ENCODE measurements at regions not wholly inside any gene's neighbourhood (a gene's known extent, or its start where the extent isn't known, plus 50 kb on each side); places are given as distances from the start of the nearest gene placed in this dataset.

DNA sequence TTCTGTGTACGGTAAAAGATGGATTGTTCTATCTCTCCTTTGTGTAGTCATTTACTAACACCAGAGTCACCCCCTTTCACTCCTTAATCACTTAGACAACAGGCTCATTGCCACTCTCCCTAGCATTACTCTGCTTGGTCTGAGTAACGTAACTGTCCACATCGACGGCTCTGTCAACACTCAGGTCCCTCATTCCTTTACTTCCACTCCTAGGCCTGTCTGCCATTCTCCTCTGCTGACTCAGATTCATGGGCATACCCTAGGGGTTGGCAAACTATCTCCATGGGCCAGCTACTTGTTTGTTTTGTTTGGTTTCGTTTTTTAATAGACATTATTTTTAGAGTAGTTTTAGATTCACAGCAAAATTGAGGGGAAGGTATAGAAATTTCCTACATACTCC, 243.9 kb downstream of the NR4A2 start:
- no peak for DNase-seq

DNA sequence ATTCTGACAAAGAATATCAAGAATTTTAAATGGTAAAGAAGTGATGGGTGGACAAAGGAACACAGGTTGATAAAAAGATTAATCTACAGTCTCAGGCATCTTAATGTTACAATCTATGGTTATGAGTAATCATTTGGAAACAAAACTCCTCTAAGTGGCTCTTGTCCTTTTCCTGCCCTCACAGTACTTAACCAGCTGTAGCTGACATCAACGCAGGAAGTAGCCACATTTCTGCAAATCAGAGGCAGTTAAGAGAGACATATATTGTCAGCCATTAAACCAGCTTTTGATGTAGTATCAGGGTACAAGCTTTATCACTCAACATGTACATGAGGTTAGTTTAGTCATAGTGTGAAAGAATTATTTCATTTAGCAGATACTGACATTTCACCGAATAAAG, 244.6 kb downstream of the NR4A2 start:
- no peak for DNase-seq

DNA sequence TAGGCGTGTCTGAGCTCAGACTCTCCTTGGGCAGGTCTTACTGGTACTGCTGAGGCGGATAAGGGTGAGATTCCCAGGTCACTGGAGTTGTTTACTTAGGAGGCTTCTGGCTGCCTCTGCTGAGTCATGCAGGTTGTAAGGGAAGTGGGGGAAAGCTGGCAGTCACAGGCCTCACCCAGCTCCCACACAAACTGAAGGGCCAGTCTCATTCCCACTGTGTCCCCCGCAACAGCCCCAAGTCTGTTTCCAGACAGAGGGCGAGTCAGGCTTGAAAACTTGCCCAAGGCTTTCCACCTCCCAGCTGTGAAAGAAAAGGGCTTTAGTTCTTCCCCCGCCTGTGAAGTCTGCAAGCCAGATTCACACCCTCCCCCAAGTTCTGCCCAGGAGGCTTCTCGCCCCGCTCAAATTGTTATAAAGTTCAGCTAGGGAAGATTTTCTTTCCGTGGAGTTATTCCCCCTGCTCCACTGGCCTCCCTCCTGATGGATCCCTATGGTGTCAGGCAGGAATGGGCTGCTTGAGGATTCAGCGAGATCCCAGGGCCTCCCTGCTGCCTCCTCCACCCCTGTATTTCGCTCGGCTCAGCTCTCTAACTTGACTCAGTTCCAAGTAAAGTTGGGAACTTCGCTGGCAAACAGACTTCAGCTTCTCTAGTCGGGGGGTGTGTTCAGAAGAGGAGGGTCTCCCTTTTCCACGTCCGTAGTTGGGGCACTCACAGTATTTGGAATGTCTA, 248.6 kb downstream of the NR4A2 start:
- peak in 6 of 58 donors; percentile 1 to 9 (median 2) for DNase-seq

DNA sequence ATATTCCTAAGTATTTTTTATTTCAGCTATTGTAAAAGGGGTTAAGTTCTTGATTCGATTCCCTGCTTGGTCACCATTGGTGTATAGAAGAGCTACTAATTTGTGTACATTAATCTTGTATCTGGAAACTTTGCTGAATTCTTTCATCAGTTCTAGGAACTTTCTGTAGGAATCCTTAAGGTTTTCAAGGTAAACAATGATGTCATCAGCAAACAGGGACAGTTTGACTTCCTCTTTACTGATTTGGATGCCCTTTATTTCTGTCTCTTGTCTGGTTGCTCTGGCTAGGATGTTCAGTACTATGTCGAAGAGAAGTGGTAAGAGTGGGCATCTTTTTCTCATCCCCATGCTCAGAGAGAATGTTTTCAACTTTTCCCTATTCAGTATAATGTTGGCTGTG, 252.7 kb downstream of the NR4A2 start:
- DNase-seq: no peak

DNA sequence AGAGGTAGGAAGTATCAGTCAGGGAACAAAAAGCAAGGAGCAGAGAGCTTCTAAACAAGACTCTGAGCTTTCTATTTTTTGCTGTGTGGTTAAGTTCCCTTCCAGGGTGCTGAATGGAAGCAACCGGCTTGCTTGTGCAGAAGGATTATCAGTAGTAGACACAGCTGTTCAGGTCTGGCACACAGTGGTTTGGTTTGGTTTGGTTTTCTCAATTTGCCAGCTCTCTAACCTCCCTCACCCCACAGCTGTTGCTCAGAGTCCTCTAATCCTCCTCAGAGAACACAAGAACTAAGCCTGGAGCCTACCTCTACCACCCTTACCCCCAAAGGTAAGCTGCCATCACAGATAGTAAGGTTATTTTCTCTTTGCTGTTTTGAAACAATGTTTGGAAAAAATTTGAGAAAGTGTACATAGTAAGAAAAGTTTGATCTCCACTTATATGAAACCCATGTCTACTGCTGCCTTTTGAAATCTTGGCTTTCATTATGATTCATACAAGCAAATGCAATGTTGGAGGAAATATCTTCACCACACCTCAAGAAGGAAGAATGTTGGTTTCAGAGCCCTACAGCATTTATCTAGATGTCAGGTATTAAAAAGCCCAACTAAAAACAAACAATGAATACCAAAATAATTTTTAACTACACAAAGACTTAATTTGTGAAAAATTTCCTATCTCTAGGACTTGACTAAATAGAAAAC, 255.3 kb downstream of the NR4A2 start:
- DNase-seq: no peak

DNA sequence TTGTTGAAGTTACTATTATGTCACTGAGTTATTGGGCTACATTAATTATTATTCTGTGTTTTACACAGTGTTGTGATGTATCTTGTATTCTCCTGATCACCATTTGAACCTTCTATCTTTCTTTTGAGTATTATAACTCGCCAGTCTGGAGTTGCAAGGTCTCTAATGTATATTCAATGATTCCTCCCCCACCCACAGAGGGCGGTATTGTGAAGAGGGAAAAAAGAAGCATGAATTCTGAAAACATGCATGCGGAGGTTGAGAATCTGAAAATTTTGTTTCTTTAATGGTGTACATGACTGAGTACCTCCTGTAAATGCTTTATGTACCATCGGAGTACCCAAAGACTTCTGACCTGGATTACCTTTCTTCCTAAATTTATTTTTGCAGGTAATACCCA, 266.6 kb downstream of the NR4A2 start:
- DNase-seq: no peak

DNA sequence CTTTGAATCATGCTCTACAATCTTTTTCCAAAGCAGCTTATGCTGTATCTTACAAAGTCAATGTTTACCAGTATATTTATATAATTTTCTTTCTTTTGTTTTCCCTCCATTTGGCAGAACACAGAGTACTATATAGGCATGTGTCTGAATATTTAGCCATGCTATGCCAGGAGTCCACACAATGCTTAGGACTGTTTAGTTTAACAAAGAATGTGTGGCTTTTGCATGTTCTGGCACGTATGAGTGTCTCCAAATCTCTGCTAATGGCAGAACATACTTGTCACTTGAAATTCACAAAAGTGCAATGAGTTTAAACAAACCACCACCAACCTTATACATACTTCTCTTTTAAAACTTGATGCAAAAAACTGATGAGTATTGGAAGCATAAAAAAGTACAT, 268.0 kb downstream of the NR4A2 start:
- no peak for DNase-seq

DNA sequence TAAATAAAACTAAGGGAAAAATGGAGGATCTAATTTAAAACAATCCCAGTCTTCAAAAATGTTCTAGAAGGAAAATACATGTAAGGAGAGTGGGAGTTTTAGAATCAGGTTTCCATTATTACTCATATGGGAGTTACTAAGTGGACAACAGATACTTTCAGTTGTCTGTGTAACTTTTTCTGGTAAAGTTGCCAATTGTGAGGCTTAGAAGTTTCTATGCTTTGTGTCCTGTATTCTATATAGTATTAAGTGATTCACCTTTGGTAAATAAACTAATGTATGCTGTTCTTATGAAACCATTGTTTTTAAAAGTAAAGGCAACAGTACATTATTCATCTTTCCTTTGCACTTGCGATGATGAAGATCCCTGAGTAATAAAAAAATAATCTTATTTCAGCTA, 274.9 kb downstream of the NR4A2 start:
- DNase-seq: no peak

DNA sequence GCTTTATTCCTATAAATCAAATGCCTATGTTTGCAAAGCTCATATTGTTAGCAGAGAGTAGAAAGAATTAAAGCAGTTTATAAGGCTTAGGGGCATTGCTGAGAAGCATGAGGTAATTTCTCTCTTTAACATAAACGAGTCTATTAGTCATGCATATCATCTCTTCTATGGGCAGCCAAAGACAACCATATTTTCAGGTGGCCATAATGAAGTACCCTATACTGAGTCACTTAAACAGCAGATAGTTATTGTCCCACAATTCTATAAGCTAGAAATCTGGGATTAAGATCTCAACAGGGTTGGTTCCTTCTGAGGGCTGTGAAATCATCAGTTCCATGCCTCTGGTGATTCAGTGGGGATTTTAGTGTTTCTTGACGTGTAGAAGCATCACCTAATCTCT, 277.5 kb downstream of the NR4A2 start:
- DNase-seq: no peak

DNA sequence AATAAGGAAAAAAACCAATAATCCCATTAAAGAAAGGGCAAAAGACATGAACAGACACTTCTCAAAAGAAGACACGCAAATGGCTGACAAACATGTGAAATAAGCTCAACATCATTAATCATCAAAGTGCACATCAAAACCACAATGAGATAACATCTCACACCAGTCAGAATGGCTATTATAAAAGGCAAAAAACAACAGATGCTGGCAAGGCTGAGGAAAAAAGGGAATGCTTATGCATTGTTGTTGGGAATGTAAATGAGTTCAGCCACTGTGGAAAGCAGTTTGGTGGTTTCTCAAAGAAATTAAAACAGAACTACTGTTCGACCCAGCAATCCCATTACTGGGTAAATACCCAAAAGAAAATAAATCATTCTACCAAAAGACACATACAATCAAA, 285.6 kb downstream of the NR4A2 start:
- DNase-seq: no peak

DNA sequence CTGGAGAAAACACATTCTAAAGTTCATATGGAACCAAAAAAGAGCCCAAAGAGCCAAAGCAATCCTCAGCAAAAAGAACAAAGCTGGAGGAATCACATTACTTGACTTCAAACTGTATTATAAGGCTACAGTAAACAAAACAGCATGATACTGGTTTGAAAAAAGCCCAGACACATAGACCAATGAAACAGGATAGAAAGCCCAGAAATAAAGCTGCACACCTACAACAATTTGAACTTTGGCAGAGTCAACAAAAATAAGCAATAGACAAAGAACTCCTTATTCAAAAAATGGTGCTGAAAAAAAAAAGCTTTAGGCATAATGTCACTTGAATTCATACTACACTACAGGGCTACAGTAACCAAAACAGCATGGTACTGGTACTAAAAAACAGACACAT, 289.6 kb downstream of the NR4A2 start:
- DNase-seq: no peak

DNA sequence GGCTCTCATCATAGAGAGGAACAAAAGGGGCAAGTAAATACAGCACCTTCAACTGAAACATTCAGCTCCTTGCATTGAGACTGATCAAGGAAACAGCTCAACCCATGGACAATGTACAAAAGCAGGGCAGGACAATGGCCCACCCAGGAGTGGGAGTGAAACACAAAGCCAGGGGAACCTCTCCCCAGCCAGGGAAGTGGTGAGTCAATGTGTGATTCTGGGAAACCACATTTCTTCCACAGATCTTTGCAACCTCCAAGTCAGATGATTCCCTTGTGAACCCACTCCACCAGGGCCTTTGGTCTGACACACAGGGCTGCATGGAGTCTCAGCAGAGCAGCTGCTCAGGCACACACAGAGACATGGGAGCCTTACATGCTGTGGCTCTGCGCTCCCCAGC, 294.5 kb downstream of the NR4A2 start:
- no peak for DNase-seq

DNA sequence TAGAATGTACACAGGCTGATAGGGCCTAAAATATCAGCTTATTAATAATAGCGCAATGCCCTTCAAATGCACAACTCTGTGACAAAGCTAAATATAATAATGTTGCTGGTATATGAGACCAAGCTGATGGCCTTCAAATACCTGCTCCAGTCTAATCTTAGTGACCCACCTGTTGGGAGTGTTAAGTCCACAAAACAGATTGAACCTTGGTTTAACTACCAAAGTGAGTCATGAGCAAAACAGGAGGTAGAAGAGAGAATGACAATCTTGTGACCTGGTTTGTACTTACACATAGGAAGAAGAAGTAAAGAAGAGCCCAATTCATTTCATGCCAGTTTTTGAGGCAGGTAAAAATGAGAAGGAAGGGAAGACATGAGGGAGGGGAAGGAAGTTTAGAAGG, 295.0 kb downstream of the NR4A2 start:
- DNase-seq: no peak

DNA sequence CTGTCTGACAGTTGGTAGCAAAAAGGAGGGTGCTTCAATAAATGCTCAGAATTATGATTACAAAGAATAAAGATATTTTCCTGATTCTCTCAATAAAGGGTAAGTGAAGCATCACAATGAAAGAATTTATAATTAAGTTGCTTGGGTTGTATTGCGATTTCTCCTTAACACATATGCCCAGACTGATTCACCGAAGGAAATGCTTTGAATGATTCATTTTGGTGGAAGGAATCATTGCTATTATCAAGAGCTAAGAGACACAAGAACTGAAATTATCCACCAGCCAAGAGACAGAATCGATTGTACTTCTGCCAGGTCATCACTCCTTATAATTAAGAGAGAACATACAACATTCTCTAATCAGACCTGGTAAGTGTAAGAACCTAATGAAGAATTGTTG, 301.4 kb downstream of the NR4A2 start:
- no peak for DNase-seq

DNA sequence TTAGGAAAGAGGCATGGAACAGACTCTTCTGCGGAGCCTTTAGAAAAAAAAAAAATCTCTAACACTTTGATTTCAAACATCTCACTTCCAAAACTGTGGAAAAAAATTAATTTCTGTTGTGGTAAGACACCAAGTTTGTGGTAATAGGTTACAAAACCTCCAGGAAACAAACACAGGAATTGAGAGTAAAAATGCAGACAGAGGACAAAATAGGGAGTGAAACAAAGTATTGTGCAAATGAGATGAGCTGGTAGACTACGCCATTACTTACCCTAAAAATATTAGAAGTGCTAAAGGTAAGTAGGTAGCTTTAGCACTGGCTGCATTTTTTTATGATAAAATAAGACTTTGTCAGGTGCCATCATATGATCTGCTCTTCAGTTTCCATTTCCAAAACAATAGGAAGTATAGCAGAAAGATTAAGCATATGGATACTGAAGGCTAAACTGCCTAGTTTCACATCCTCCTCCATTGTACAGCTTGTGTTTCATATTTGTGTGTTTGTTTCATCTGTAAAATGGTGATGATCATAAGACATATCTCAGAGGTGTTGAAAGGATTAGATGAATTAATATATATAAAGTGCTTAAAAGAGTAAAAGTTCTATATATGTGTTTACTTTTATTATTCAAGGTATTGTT, 309.2 kb downstream of the NR4A2 start:
- no peak for DNase-seq

DNA sequence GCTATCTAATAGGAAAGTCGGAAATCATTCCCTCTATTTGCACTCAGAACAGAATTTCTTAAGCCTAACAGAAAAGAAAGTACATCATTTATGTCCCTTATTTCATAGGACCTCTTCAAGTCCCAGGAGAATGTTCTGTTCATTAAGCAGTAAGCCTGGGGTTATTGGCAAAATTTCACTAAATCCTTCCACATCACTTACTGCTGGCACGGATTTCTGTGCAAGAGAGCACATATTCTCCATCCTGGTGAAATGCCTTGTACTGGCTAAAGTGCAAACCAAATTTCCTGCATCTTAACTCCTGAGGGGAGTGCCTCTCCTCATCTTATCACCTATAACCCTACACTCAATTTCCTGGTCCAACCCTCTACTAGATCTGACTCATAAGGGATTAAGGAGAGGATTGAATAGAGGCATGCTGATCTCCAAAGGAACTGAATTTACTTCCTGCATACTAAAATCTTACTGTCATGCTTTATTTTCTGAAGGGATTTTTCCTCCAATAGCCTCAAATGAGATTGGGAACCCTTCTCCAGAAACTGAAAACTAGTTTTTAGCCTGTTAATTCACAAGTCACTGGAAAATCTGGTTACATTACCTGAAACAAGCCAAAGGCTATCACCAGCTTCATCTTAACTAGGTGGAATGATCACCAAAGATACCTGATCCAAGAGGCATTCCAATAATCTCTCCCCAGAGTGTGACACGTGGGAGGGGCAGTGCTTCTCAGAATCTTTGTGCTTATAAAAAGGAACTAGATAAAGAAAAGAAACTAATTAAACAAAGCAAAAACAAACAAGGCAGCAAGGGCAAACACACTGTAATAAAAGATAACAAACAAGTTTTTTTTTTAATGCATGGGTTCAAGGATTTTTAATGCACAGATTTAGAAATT, 311.1 kb downstream of the NR4A2 start:
- DNase-seq: no peak

DNA sequence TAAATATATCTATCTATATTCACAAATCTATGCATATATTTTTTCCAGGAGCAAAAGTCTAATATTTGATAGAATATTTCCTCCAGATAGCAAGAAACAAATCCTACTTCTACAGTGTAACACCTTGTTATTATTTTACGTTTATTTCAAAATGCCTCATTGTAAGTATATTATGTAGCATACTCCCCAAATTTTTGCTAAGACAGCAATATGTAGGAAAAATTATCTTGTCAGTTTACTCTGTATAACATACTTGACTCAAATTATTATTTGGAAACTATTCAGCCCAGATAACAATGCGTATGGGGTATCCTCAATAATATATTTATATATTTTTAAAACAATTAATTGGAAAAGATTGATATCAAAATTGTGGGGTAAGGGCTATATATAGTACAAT, 313.2 kb downstream of the NR4A2 start:
- no peak for DNase-seq

DNA sequence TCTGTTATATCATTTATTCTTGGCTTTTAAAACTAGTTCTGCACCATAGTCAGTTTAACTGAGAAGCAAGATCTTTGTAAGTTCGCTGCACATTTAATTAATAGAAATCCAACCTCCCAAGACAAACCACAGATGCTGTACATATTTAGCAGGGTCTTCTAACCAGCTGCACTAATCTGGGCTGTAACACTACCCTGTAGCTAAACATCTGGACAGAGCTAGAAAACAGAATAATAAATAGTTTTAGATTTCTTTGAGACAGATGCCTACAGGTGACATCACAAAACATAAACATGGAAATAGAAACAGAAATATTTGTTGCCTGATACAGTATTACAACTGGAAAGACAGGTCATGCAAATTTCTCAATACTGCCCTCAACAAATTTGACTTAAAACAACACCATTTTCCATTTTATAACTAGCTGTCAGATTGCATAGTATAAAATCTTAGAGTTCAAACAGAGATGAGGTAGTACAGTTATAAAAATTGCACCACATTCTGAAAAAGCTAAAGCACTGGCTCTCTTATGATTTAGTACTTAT, 315.1 kb downstream of the NR4A2 start:
- no peak for DNase-seq

DNA sequence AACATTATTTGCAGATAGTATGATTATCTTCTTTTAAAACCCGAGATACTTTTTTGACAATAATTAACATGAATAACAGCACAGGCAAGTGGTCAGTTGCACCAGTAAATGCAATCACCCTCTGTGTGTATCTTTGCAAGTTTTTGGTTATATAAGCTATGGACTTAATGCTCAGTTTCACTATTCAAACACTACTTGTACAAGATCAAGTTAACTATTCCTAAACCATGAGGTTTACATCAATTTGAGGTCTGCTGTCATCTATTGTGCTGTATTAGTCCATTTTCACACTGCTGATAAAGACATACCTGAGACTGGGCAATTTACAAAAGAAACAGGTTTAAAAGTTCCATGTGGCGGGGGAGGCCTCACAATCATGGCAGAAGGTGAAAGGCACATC, 323.2 kb downstream of the NR4A2 start:
- no peak for DNase-seq

DNA sequence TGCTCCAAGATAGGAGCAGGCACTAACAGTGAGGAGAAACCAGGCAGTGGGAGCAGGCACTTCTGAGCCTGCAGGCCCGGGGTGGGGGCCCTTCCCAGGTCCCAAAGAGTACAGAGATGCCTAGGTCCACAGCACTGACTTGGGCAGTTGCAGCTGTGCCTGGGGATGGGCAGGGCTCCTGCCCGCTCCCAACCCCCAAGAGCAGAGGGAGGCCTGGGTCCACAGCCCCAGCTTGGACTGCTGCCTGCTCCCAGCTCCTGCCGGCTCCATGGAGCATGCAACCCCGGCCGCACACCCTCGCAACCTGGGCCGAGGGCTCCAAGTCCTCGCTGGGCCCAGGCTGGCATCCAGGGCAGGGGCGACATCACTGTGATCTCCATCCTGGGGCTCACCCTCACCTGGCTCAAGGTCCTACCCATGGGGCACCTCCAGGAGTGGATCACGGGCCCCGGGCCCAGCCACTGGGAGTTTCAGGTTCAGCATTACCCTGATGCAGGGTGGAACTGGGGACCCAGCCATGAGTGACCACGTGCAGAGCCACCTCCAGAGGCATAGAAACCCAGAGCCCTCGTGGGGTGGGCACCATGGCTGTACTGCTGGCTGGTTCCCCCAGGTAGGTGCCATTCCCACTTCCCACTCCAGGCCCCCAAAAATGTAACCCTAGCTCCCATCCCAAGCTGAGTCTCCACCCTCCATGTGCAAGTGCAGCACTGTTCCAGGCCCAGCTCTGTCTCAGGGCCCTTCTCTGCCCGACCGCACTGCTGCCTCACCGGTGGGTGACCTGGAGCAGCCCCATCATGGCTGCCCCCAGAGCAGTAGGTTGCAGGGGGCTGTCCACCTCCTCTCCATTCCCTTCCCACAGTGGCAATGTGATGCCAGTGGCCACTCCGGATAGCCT, 325.6 kb downstream of the NR4A2 start:
- DNase-seq: no peak

Measured in anterior cingulate cortex (tissue), 58 donors.